HG03045 (cell line): ENCODE measurements at regions not wholly inside any gene's neighbourhood (a gene's known extent, or its start where the extent isn't known, plus 50 kb on each side); places are given as distances from the start of the nearest gene placed in this dataset.

Source experiments
- ATAC-seq: cut with Tn5 transposase; IDR thresholded peaks from one replicate; pipeline ENCODE4 v1.9.1; 2021; ENCODE audit warnings: mild to moderate bottlenecking, moderate library complexity; ENCODE audit not compliant: unreplicated experiment

GRCh38 chr5:173557123-173557903 lies 59.1 kb downstream of the BOD1 start:
- no peak for ATAC-seq

- no peak for ATAC-seq
These were observed 60.1 kb downstream of the BOD1 start for GRCh38 chr5:173556142-173557028.

GRCh38 chr5:173554989-173555705 lies 61.3 kb downstream of the BOD1 start:
- ATAC-seq, result no peak

- ATAC-seq, result no peak
These were observed 62.2 kb downstream of the BOD1 start for GRCh38 chr5:173554038-173554955.

- ATAC-seq, result no peak
These were observed 65.8 kb downstream of the BOD1 start for GRCh38 chr5:173550641-173551040.

- no peak for ATAC-seq
These were observed 66.8 kb downstream of the BOD1 start for GRCh38 chr5:173549644-173550043.

- ATAC-seq, result peak; percentile 64
These were observed 68.9 kb downstream of the BOD1 start for GRCh38 chr5:173547579-173547978.

- ATAC-seq, result no peak
These were observed 73.5 kb downstream of the BOD1 start for GRCh38 chr5:173542964-173543363.

GRCh38 chr5:173542159-173542558 lies 74.3 kb downstream of the BOD1 start:
- ATAC-seq, result no peak

GRCh38 chr5:173538654-173539053 lies 77.8 kb downstream of the BOD1 start:
- no peak for ATAC-seq

GRCh38 chr5:173538018-173538417 lies 78.4 kb downstream of the BOD1 start:
- no peak for ATAC-seq

GRCh38 chr5:173537228-173537627 lies 79.2 kb downstream of the BOD1 start:
- no peak for ATAC-seq

- ATAC-seq, result no peak
These were observed 80.3 kb downstream of the BOD1 start for GRCh38 chr5:173535976-173536639.

- no peak for ATAC-seq
These were observed 81.1 kb downstream of the BOD1 start for GRCh38 chr5:173535166-173535975.

- ATAC-seq, result no peak
These were observed 81.8 kb downstream of the BOD1 start for GRCh38 chr5:173534664-173535063.

GRCh38 chr5:173534031-173534430 lies 82.4 kb downstream of the BOD1 start:
- ATAC-seq, result no peak

GRCh38 chr5:173532689-173533250 lies 83.7 kb downstream of the BOD1 start:
- ATAC-seq, result no peak

- ATAC-seq, result no peak
These were observed 84.6 kb downstream of the BOD1 start for GRCh38 chr5:173531863-173532262.

- ATAC-seq, result no peak
These were observed 85.9 kb downstream of the BOD1 start for GRCh38 chr5:173530547-173530946.
